DOHH2 (cell line): ENCODE measurements at regions not wholly inside any gene's neighbourhood (a gene's known extent, or its start where the extent isn't known, plus 50 kb on each side); places are given as distances from the start of the nearest gene placed in this dataset.

Source experiments
- H3F3A ChIP-seq: fragments of 200-600 bp; sonication (generic), shearing (Covaris generic); 2 replicates; pipeline ENCODE4 v1.6.0; 2016; ENCODE audit warnings: antibody characterized with exemption, mild to moderate bottlenecking; ENCODE audit not compliant: control insufficient read depth, insufficient read depth
- H3K27ac ChIP-seq: fragments of 200-600 bp; sonication (generic); 2 replicates; pipeline ENCODE4 v1.5.1; 2014; ENCODE audit warnings: low read depth, mild to moderate bottlenecking, low read length, moderate library complexity
- H3K27me3 ChIP-seq: fragments of 200-600 bp; sonication (generic); 2 replicates; pipeline ENCODE4 v1.6.1; 2014; ENCODE audit warnings: mild to moderate bottlenecking, low read length, mixed read lengths; ENCODE audit not compliant: control insufficient read depth
- H3K36me3 ChIP-seq: fragments of 200-600 bp; sonication (generic); 2 replicates; pipeline ENCODE4 v1.6.1; 2014; ENCODE audit warnings: mild to moderate bottlenecking, low read length, moderate library complexity, mixed read lengths; ENCODE audit not compliant: control insufficient read depth
- H3K4me1 ChIP-seq: fragments of 200-600 bp; sonication (generic); 2 replicates; pipeline ENCODE4 v1.6.1; 2014; ENCODE audit warnings: mild to moderate bottlenecking, low read length, mixed read lengths; ENCODE audit not compliant: control insufficient read depth
- H3K4me2 ChIP-seq: fragments of 200-600 bp; sonication (generic); 2 replicates; pipeline ENCODE4 v1.6.0; 2014; ENCODE audit warnings: mild to moderate bottlenecking, low read length, moderate library complexity
- H3K4me3 ChIP-seq: fragments of 200-600 bp; sonication (generic); 2 replicates; pipeline ENCODE4 v1.5.1; 2014; ENCODE audit warnings: mild to moderate bottlenecking, low read length, mixed read lengths
- H3K79me2 ChIP-seq: fragments of 200-600 bp; sonication (generic); 2 replicates; pipeline ENCODE4 v1.6.1; 2014; ENCODE audit warnings: mild to moderate bottlenecking, low read length, mixed read lengths; ENCODE audit not compliant: control insufficient read depth
- H3K9me2 ChIP-seq: fragments of 200-600 bp; sonication (generic); replicated peaks from 2 replicates; pipeline ENCODE4 v1.6.1; 2014; ENCODE audit warnings: mild to moderate bottlenecking, low read length, mixed read lengths; ENCODE audit not compliant: control insufficient read depth
- H3K9me3 ChIP-seq: fragments of 200-600 bp; sonication (generic); 2 replicates; pipeline ENCODE4 v1.6.1; 2014; ENCODE audit warnings: antibody characterized with exemption, low read length, mixed read lengths; ENCODE audit not compliant: control insufficient read depth, insufficient read depth
- H4K20me1 ChIP-seq: fragments of 200-600 bp; sonication (generic); 2 replicates; pipeline ENCODE4 v1.6.0; 2014; ENCODE audit warnings: low read depth, mild to moderate bottlenecking, antibody characterized with exemption, low read length, moderate library complexity; ENCODE audit not compliant: control insufficient read depth, insufficient read depth
- CTCF ChIP-seq: fragments of 200-600 bp; sonication (generic); IDR thresholded peaks from one replicate; pipeline ENCODE4 v1.5.1; 2014; ENCODE audit warnings: antibody characterized with exemption, mild to moderate bottlenecking, low read depth, low read length; ENCODE audit not compliant: poor library complexity, severe bottlenecking
- EZH2phosphoT487 ChIP-seq: fragments of 200-600 bp; sonication (generic); IDR thresholded peaks from 2 replicates; pipeline ENCODE4 v1.6.1; 2017; ENCODE audit warnings: borderline replicate concordance, mild to moderate bottlenecking, antibody characterized with exemption, low read length, moderate library complexity, mixed read lengths

GRCh38 chr6:66362888-66363287 is 655.9 kb upstream of the EYS start:
- no peaks in the 10 kb centered on the region for H3K36me3 ChIP-seq
- H3K27me3 ChIP-seq = no peaks in the 10 kb centered on the region
- H3K9me2 ChIP-seq = no peaks in the 10 kb centered on the region
- no peaks in the 10 kb centered on the region for H3K79me2 ChIP-seq
- no peaks in the 10 kb centered on the region for H4K20me1 ChIP-seq
- no peak overlapping the region for H3K4me2 ChIP-seq
- H3K9me3 ChIP-seq = no peaks in the 10 kb centered on the region
- no peak for TF ChIP-seq CTCF
- no peaks in the 10 kb centered on the region for H3K4me1 ChIP-seq
- no peak overlapping the region for H3K4me3 ChIP-seq
- H3K27ac ChIP-seq = no peak overlapping the region
- no peaks in the 10 kb centered on the region for H3F3A ChIP-seq

GRCh38 chr6:66361886-66362285 is 654.9 kb upstream of the EYS start:
- no peaks in the 10 kb centered on the region for H3F3A ChIP-seq
- no peak for TF ChIP-seq CTCF
- H3K9me2 ChIP-seq = no peaks in the 10 kb centered on the region
- no peaks in the 10 kb centered on the region for H4K20me1 ChIP-seq
- no peak overlapping the region for H3K27ac ChIP-seq
- no peaks in the 10 kb centered on the region for H3K9me3 ChIP-seq
- no peaks in the 10 kb centered on the region for H3K4me1 ChIP-seq
- no peaks in the 10 kb centered on the region for H3K36me3 ChIP-seq
- H3K27me3 ChIP-seq = no peaks in the 10 kb centered on the region
- no peak overlapping the region for H3K4me3 ChIP-seq
- no peaks in the 10 kb centered on the region for H3K79me2 ChIP-seq
- no peak overlapping the region for H3K4me2 ChIP-seq

DNA sequence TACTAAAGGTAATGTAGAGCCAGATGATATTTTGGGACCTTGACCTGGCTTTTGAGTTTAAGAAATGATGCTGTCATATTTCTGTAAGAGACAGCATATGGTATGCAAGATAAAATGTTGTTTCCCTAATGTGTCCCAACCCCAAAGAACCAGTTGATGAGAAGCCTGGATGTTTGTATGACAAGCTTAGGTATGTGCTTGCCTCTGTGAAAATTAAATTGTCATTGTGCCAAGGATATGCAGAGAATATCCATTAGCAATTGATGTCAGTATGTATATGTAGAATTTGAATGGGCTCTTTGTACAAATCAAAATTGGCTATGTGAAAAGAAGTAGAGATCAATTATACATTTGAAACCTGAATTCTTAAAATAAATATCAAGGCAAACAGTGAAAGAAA is 650.8 kb upstream of the EYS start:
- H4K20me1 ChIP-seq = no peaks in the 10 kb centered on the region
- H3K27me3 ChIP-seq = no peaks in the 10 kb centered on the region
- no peak overlapping the region for H3K4me2 ChIP-seq
- no peaks in the 10 kb centered on the region for H3K9me3 ChIP-seq
- H3K4me3 ChIP-seq = no peak overlapping the region
- H3K4me1 ChIP-seq = no peaks in the 10 kb centered on the region
- no peaks in the 10 kb centered on the region for H3K79me2 ChIP-seq
- H3K9me2 ChIP-seq = no peaks in the 10 kb centered on the region
- no peaks in the 10 kb centered on the region for H3K36me3 ChIP-seq
- TF ChIP-seq CTCF (no peak), EZH2phosphoT487 (no peak)
- no peaks in the 10 kb centered on the region for H3F3A ChIP-seq
- no peak overlapping the region for H3K27ac ChIP-seq

- H3K4me1 ChIP-seq = no peaks in the 10 kb centered on the region
- no peaks in the 10 kb centered on the region for H3F3A ChIP-seq
- no peak overlapping the region for H3K4me3 ChIP-seq
- H3K4me2 ChIP-seq = no peak overlapping the region
- H3K9me3 ChIP-seq = no peaks in the 10 kb centered on the region
- H4K20me1 ChIP-seq = no peaks in the 10 kb centered on the region
- H3K27ac ChIP-seq = no peak overlapping the region
- no peaks in the 10 kb centered on the region for H3K36me3 ChIP-seq
- no peaks in the 10 kb centered on the region for H3K79me2 ChIP-seq
- H3K27me3 ChIP-seq = no peaks in the 10 kb centered on the region
- no peak for TF ChIP-seq EZH2phosphoT487
- no peak for TF ChIP-seq CTCF
- H3K9me2 ChIP-seq = no peaks in the 10 kb centered on the region
Observed at GRCh38 chr6:66355471-66355870, 648.4 kb upstream of the EYS start.
